AG04450 (cell line): ENCODE measurements at regions not wholly inside any gene's neighbourhood (a gene's known extent, or its start where the extent isn't known, plus 50 kb on each side); places are given as distances from the start of the nearest gene placed in this dataset.

Experiments
- CTCF ChIA-PET: fragments of 300-600, 350-600 bp; formaldehyde crosslinking; extraction: SDS; loops from one replicate; lab custom pipeline; 2022; ENCODE audit warnings: antibody characterized with exemption, inconsistent platforms; lab: Charles Lee
- POLR2A ChIA-PET: fragments of 350-600 bp; formaldehyde crosslinking; extraction: SDS; loops from one replicate; lab custom pipeline; 2021; ENCODE audit warnings: antibody characterized with exemption, inconsistent platforms; lab: Yijun Ruan, JAX
- DNase-seq: peaks from one replicate; pipeline ENCODE4 v3.0.0-alpha.2; 2011; ENCODE audit warnings: low read depth, low spot score
- H3K27ac ChIP-seq: one replicate; pipeline ENCODE4 v1.5.1; 2012; ENCODE audit warnings: low read depth, low read length, control low read depth
- H3K27me3 ChIP-seq: one replicate; pipeline ENCODE4 v1.6.0; 2012; ENCODE audit warnings: low read length; ENCODE audit not compliant: control insufficient read depth, insufficient read depth
- H3K4me3 ChIP-seq: 2 replicates; pipeline ENCODE4 v1.5.1; 2011; ENCODE audit warnings: mild to moderate bottlenecking, low read depth, low read length, control low read depth
- H3K9me3 ChIP-seq: 2 replicates; pipeline ENCODE4 v1.5.1; 2012; ENCODE audit warnings: low read length; ENCODE audit not compliant: control insufficient read depth, insufficient read depth
- CTCF ChIP-seq: IDR thresholded peaks from 2 replicates; pipeline ENCODE4 v1.5.1; 2011; ENCODE audit warnings: low read depth, low read length, control low read depth, inconsistent platforms

GRCh38 chr10:37684765-37685164, 172.6 kb downstream of the ZNF248 start:
- POLR2A ChIA-PET = no interaction called here
- CTCF ChIA-PET = no interaction called here
- no peak for TF ChIP-seq CTCF
- Histone ChIP-seq H3K27me3 (no peaks in the 10 kb centered on the region), H3K9me3 (peaks cover 76% of the 10 kb centered on the region), H3K27ac (no peak overlapping the region), H3K4me3 (no peak overlapping the region)
- DNase-seq = no peak

- H3K27me3 ChIP-seq = no peaks in the 10 kb centered on the region
- DNase-seq = no peak
- no peak for TF ChIP-seq CTCF
- ChIA-PET POLR2A (no interaction called here), CTCF (no interaction called here)
- peaks cover 89% of the 10 kb centered on the region for H3K9me3 ChIP-seq
- H3K27ac ChIP-seq = no peak overlapping the region
- no peak overlapping the region for H3K4me3 ChIP-seq
Measured at GRCh38 chr10:37682617-37683016, 174.8 kb downstream of the ZNF248 start.

GRCh38 chr10:37681617-37681999, 175.8 kb downstream of the ZNF248 start:
- no peak for TF ChIP-seq CTCF
- Histone ChIP-seq H3K9me3 (peaks cover 82% of the 10 kb centered on the region), H3K27ac (no peak overlapping the region), H3K27me3 (no peaks in the 10 kb centered on the region), H3K4me3 (no peak overlapping the region)
- CTCF ChIA-PET = no interaction called here
- no peak for DNase-seq
- POLR2A ChIA-PET = no interaction called here

- TF ChIP-seq CTCF = no peak
- ChIA-PET CTCF (no interaction called here), POLR2A (no interaction called here)
- DNase-seq = no peak
- Histone ChIP-seq H3K27ac (no peak overlapping the region), H3K9me3 (peaks cover 76% of the 10 kb centered on the region), H3K27me3 (no peaks in the 10 kb centered on the region), H3K4me3 (no peak overlapping the region)
Measured at GRCh38 chr10:37680716-37681616, 176.4 kb downstream of the ZNF248 start.

GRCh38 chr10:37680243-37680683, 177.1 kb downstream of the ZNF248 start:
- ChIA-PET POLR2A (no interaction called here), CTCF (no interaction called here)
- Histone ChIP-seq H3K27ac (no peak overlapping the region), H3K4me3 (no peak overlapping the region), H3K27me3 (no peaks in the 10 kb centered on the region), H3K9me3 (peaks cover 70% of the 10 kb centered on the region)
- no peak for DNase-seq
- TF ChIP-seq CTCF = no peak
